PC-9 (cell line): ENCODE measurements at regions not wholly inside any gene's neighbourhood (a gene's known extent, or its start where the extent isn't known, plus 50 kb on each side); places are given as distances from the start of the nearest gene placed in this dataset.

Experiments
- CTCF ChIP-seq: fragments of 200-600 bp; sonication (generic); conservative IDR thresholded peaks from 2 replicates; pipeline ENCODE4 v1.6.1; 2017; ENCODE audit warnings: mixed run types, antibody characterized with exemption, mild to moderate bottlenecking, moderate library complexity
- EZH2 ChIP-seq: fragments of 200-600 bp; sonication (generic); IDR thresholded peaks from 2 replicates; pipeline ENCODE4 v1.8.0; 2017; ENCODE audit warnings: antibody characterized with exemption, low read depth

- TF ChIP-seq CTCF: no peak
- TF ChIP-seq EZH2: no peak
Measured at GRCh38 chr1:242847390-242847993, 323.0 kb upstream of the PLD5 start.
